ENCODE measurements at regions not wholly inside any gene's neighbourhood (a gene's known extent, or its start where the extent isn't known, plus 50 kb on each side); places are given as distances from the start of the nearest gene placed in this dataset.

DNA sequence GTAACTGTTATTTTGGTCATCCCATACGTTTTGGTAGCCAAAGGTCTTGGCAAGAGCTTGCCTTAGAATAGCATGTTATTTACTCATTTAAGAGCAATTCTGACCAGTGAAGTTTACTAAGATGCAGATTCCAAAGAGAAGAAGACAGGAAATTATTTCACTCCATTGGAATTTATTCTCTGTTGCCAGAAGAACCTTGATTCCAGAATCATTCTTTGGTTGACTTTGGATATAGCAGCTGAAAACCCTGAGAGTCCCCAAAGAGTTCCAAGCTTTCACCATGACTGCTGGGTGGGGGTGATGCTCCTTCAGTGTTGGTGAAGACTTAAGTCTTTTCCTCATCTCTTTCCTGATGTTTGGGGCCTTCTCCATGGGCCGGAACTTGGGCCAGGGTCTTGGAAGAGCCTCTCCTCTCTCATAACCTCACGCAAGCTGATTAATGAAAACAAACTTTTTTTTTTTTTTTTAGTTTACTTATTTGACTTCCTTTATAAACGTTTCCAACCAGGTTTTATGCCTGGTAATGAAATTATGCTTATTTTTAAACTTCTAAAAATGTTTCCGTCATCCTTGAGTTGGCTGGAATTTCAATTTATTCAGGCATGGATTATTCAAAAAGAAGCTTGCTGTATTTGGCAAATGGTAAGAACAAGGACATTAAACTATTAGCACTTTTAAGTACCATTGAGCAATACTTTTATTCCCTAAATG lies 192.0 kb downstream of the MTX2 start:
- ChIA-PET CTCF (interaction anchor here (0.7 to 4.0 kb wide), 3 partner anchors 11 to 320 kb away, joined by 3 to 21 read pairs (median 6); no protein-coding TSS in a partner anchor), POLR2A (no interaction called here)
- Histone ChIP-seq H3K27me3 (ENCODE audit: control insufficient read depth, insufficient read depth, low read length) (no peaks in the 10 kb centered on the region), H3K36me3 (ENCODE audit: control insufficient read depth, insufficient read depth, low read length) (no peaks in the 10 kb centered on the region), H3K4me3 (ENCODE audit: low read depth, low read length) (no peak overlapping the region)
- no peak for DNase-seq (ENCODE audit: low read depth)
- TF ChIP-seq, protein P1, sequence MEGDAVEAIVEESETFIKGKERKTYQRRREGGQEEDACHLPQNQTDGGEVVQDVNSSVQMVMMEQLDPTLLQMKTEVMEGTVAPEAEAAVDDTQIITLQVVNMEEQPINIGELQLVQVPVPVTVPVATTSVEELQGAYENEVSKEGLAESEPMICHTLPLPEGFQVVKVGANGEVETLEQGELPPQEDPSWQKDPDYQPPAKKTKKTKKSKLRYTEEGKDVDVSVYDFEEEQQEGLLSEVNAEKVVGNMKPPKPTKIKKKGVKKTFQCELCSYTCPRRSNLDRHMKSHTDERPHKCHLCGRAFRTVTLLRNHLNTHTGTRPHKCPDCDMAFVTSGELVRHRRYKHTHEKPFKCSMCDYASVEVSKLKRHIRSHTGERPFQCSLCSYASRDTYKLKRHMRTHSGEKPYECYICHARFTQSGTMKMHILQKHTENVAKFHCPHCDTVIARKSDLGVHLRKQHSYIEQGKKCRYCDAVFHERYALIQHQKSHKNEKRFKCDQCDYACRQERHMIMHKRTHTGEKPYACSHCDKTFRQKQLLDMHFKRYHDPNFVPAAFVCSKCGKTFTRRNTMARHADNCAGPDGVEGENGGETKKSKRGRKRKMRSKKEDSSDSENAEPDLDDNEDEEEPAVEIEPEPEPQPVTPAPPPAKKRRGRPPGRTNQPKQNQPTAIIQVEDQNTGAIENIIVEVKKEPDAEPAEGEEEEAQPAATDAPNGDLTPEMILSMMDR (IDR thresholded peaks at IDR 0.05; ENCODE audit: insufficient read depth, low read depth, low read length), result no peak

- no peak for DNase-seq (ENCODE audit: low read depth)
- Histone ChIP-seq H3K36me3 (ENCODE audit: control insufficient read depth, insufficient read depth, low read length) (no peaks in the 10 kb centered on the region), H3K4me3 (ENCODE audit: low read depth, low read length) (no peak overlapping the region), H3K27me3 (ENCODE audit: control insufficient read depth, insufficient read depth, low read length) (no peaks in the 10 kb centered on the region)
- TF ChIP-seq, protein P1 (IDR thresholded peaks at IDR 0.05; ENCODE audit: insufficient read depth, low read depth, low read length), result no peak
- ChIA-PET CTCF (interaction anchor here (0.7 to 4.0 kb wide), 4 partner anchors 11 to 321 kb away, joined by 3 to 21 read pairs (median 4); no protein-coding TSS in a partner anchor), POLR2A (no interaction called here)
These were observed 192.8 kb downstream of the MTX2 start for GRCh38 chr2:176461809-176462670.

GRCh38 chr2:176463546-176463945 lies 194.3 kb downstream of the MTX2 start:
- no peaks in the 10 kb centered on the region for H3K36me3 ChIP-seq (ENCODE audit: control insufficient read depth, insufficient read depth, low read length)
- TF ChIP-seq, protein P1 (IDR thresholded peaks at IDR 0.05; ENCODE audit: insufficient read depth, low read depth, low read length), result no peak
- ChIA-PET CTCF (no interaction called here), POLR2A (no interaction called here)
- no peak for DNase-seq (ENCODE audit: low read depth)
- H3K27me3 ChIP-seq (ENCODE audit: control insufficient read depth, insufficient read depth, low read length), result no peaks in the 10 kb centered on the region
- no peak overlapping the region for H3K4me3 ChIP-seq (ENCODE audit: low read depth, low read length)

GRCh38 chr2:176464886-176465564 lies 195.8 kb downstream of the MTX2 start:
- no peak for DNase-seq (ENCODE audit: low read depth)
- TF ChIP-seq, protein P1 (IDR thresholded peaks at IDR 0.05; ENCODE audit: insufficient read depth, low read depth, low read length), result no peak
- no peak overlapping the region for H3K4me3 ChIP-seq (ENCODE audit: low read depth, low read length)
- no peaks in the 10 kb centered on the region for H3K27me3 ChIP-seq (ENCODE audit: control insufficient read depth, insufficient read depth, low read length)
- POLR2A ChIA-PET, result no interaction called here
- CTCF ChIA-PET, result interaction anchor here (0.7 kb wide), 1 partner anchor 1202 kb away, joined by 3 read pairs; no protein-coding TSS in a partner anchor
- H3K36me3 ChIP-seq (ENCODE audit: control insufficient read depth, insufficient read depth, low read length), result no peaks in the 10 kb centered on the region
